Cardiac fibroblast (primary cell): ENCODE measurements at regions not wholly inside any gene's neighbourhood (a gene's known extent, or its start where the extent isn't known, plus 50 kb on each side); places are given as distances from the start of the nearest gene placed in this dataset.
"Not testable (repeated sequence)": the region's sequence is repeated elsewhere in the genome, so short reads cannot be mapped to it uniquely, and the experiment has no call there.

Source experiments
- DNase-seq, 2 donors: peaks; one replicate each; pipeline versions ENCODE4 v3.0.0 to v3.0.0-alpha.2; 2010; ENCODE audit warnings: low read depth in 2 of 2
- H3K4me3 ChIP-seq, 2 donors: replicated peaks in 1 of 2; 1 replicate in 1 of 2; 2 replicates in 1 of 2; pipeline ENCODE4 v1.5.1; 2011; ENCODE audit warnings: low read depth in 2 of 2, low read length in 2 of 2, mild to moderate bottlenecking in 2 of 2, moderate library complexity in 1 of 2
- TF ChIP-seq, protein P1 (sequence below): IDR thresholded peaks from one replicate; pipeline ENCODE4 v1.5.1; 2011; ENCODE audit warnings: low read depth, mild to moderate bottlenecking, low read length, inconsistent platforms

DNA sequence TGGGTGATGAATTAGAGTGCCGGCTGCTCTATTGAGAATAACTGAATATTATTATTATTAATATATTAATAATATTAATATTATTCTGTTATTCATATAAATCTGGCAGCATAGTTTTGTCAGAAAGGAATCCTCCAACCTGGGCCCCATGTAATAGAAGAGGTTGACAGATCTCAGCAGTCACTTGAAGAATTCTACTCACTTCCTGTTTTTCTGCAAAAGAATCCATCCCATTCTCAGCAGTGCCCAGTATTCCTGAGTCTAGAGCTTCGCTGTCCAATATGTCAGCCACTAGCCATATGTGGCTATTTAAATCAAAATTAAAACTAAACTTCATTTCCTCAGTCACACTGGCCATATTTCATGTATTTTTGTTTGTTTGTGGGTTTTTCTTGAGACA lies 72.4 kb upstream of the USPL1 start:
- H3K4me3 ChIP-seq: no peak overlapping the region
- TF ChIP-seq, protein P1, sequence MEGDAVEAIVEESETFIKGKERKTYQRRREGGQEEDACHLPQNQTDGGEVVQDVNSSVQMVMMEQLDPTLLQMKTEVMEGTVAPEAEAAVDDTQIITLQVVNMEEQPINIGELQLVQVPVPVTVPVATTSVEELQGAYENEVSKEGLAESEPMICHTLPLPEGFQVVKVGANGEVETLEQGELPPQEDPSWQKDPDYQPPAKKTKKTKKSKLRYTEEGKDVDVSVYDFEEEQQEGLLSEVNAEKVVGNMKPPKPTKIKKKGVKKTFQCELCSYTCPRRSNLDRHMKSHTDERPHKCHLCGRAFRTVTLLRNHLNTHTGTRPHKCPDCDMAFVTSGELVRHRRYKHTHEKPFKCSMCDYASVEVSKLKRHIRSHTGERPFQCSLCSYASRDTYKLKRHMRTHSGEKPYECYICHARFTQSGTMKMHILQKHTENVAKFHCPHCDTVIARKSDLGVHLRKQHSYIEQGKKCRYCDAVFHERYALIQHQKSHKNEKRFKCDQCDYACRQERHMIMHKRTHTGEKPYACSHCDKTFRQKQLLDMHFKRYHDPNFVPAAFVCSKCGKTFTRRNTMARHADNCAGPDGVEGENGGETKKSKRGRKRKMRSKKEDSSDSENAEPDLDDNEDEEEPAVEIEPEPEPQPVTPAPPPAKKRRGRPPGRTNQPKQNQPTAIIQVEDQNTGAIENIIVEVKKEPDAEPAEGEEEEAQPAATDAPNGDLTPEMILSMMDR: no peak
- DNase-seq: no peak

DNA sequence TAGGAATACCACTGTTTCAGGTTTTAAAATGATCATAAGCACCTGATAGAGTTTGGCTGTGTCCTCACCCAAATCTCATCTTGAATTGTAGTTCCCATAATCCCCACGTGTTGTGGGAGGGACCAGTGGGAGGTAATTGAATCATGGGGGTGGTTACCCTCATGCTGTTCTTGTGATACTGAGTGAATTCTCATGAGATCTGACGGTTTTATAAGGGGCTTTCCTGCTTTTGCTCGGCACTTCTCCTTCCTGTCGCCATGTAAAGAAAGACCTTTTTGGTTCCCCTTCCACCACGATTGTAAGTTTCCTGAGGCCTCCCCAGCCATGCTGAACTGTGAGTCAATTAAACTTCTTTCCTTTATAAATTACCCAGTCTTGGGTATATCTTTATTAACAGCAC lies 69.7 kb upstream of the USPL1 start:
- H3K4me3 ChIP-seq, DNase-seq: not testable (repeated sequence)

DNA sequence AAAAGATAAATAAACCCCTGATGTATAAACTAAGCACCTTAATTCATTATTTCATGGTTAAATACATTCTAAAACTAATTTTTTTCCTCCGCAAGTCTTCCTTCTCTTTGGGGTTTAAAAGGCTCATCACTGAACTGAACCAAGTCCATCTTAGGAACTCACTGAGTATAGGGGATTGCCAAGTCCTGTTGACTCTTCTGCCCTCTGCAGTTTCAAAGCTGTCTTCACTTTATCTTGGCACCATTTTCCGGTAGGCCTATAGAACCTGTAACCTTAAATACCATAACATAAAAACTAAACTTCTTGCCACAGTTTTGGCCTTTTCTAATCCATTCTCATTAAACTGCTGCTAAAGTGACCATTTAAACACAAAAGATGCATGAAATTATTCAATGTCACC lies 66.5 kb upstream of the USPL1 start:
- DNase-seq: peak; percentile 44 to 57
- no peak overlapping the region for H3K4me3 ChIP-seq
- TF ChIP-seq, protein P1: peak; percentile 27

DNA sequence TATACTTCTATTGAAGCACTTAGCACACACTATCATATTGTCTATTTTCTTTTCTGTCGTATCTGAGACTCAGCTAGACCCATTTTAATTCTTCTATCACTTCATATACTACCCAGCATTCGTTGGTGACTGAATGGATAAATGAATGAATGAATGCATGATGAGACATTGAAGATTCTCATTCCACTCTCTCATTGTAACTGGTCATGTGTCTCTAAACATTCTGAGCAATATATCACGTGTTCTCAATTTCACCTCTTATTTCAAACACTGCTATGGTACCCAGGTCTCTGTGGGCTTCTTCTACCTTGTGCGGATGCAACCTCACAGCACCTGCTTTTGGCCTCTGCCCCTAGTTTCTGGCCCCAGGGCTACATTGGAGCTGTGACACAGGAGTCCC lies 65.2 kb upstream of the USPL1 start:
- H3K4me3 ChIP-seq: no peak overlapping the region
- TF ChIP-seq, protein P1: no peak
- no peak for DNase-seq

DNA sequence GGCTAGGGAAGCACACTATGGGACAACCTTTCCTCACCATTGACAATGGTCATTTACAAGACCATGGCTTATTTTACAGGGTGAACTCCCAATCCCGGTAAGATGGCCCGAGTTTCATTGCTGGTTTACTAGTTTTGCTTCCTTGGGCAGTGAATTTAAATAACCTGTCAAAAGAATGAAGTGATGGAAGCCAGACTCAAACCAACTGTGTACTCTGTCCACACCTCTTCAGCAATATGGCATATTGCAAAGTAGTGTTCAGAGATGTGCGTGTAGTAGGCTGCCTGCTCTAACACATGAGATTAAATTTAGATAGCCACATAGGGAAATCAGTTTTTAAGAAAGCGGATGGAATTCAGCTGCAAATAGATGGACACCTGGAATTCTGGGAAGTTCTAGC lies 58.4 kb upstream of the USPL1 start:
- DNase-seq: no peak
- TF ChIP-seq, protein P1: no peak
- no peak overlapping the region for H3K4me3 ChIP-seq

DNA sequence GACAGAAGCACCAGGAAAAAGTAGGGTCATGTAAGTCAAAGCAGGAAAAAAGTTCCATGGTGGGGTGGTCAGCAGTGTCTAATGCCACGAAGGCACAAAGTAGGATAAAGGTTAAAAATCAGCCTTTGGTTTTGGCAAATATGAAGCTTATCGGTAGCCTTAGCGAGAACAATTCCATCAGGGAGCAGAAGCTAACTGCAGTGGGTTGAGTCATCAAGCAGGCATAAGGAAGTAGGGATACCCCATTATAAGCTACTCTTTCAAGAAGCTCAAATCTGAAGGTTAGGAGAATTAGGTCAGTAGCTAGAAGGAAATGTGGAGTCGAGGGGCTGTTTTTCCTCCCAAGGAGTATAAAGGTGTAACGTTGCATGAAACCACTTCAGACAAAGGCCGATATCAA lies 57.5 kb upstream of the USPL1 start:
- H3K4me3 ChIP-seq: no peak overlapping the region
- TF ChIP-seq, protein P1: no peak
- DNase-seq: no peak

DNA sequence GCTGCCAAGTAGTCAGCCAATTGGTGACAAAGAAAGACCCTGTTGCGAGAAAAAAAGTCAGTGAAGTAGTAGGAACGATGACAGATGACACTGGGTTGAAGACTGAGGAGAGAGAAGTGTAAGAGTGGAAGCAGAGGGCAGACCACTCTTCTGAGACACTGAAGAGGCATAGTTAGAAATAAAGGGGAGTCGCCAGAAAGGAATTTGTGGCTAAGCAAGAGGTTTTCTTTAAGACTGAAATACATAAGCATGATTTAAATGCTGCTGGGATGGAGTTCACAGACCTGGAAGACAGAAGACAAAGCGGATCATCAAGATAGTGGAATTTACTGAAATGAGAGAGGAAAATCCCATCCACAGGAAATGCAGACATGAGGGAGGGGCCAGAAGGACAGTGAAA lies 56.2 kb upstream of the USPL1 start:
- TF ChIP-seq, protein P1: no peak
- peak in 1 of 2 donors; percentile 12 for DNase-seq
- no peak overlapping the region for H3K4me3 ChIP-seq
